Endothelial cell of umbilical vein (primary cell): ENCODE measurements at regions not wholly inside any gene's neighbourhood (a gene's known extent, or its start where the extent isn't known, plus 50 kb on each side); places are given as distances from the start of the nearest gene placed in this dataset.

ENCODE experiments used
- BruUV-seq: library from RNA; stranded (reverse); fragments of 400-500 nt; replicated peaks from 2 replicates; lab custom pipeline; 2021; lab: Mats Ljungman, UMichigan
- CTCF ChIA-PET: fragments of 300-600, 350-600 bp; sonication (Branson Sonifier 250); formaldehyde crosslinking; loops from one replicate; lab custom pipeline; 2021; ENCODE audit warnings: antibody characterized with exemption, inconsistent platforms; lab: Charles Lee
- POLR2A ChIA-PET: fragments of 300-600, 350-600 bp; sonication (Branson Sonifier 250); formaldehyde crosslinking; loops from one replicate; lab custom pipeline; 2021; ENCODE audit warnings: antibody characterized with exemption, inconsistent platforms; lab: Charles Lee
- DNase-seq: peaks from one replicate; pipeline ENCODE4 v3.0.0-alpha.2; 2011; ENCODE audit warnings: low read depth, low spot score
- FAIRE-seq: peaks from 2 replicates; lab custom pipeline; 2011; peaks lifted over from hg19 to GRCh38; lab: Jason Lieb, UNC
- H2AFZ ChIP-seq: 2 replicates; pipeline ENCODE4 v1.6.0; 2012; ENCODE audit warnings: low read depth, low read length, control low read depth, inconsistent platforms
- H3K27ac ChIP-seq: 2 replicates; pipeline ENCODE4 v1.5.1; 2011; ENCODE audit warnings: low read depth, mild to moderate bottlenecking, control low read depth, low read length, moderate library complexity; ENCODE audit not compliant: insufficient read depth
- H3K27me3 ChIP-seq, 2 experiments: 2 replicates each; pipeline versions ENCODE4 v1.6.0 to v1.6.1; 2011; ENCODE audit warnings: low read length in 2 of 2, mixed read lengths in 1 of 2; ENCODE audit not compliant: control insufficient read depth in 2 of 2, insufficient read depth in 2 of 2
- H3K36me3 ChIP-seq, 2 experiments: 2 replicates in 1 of 2; 3 replicates in 1 of 2; pipeline ENCODE4 v1.5.1; 2011; ENCODE audit warnings: low read length in 2 of 2, mild to moderate bottlenecking in 1 of 2, moderate library complexity in 1 of 2; ENCODE audit not compliant: control insufficient read depth in 2 of 2, insufficient read depth in 2 of 2; ENCODE audit errors: extremely low read depth in 1 of 2
- H3K4me1 ChIP-seq: 3 replicates; pipeline ENCODE4 v1.5.1; 2011; ENCODE audit warnings: mild to moderate bottlenecking, low read length; ENCODE audit not compliant: control insufficient read depth, insufficient read depth; ENCODE audit errors: extremely low read depth
- H3K4me2 ChIP-seq: 2 replicates; pipeline ENCODE4 v1.6.1; 2011; ENCODE audit warnings: low read length, control low read depth, mixed read lengths; ENCODE audit not compliant: insufficient read depth
- H3K4me3 ChIP-seq, 3 experiments: fragments of 200-600 bp in 1 of 3; sonication (generic), shearing (Covaris generic) in 1 of 3; replicated peaks in 1 of 3; 2 replicates each; pipeline ENCODE4 v1.5.1; 2011 to 2016; ENCODE audit warnings: control low read depth in 3 of 3, low read length in 3 of 3, mild to moderate bottlenecking in 2 of 3, inconsistent platforms in 1 of 3, low read depth in 1 of 3, moderate library complexity in 1 of 3; ENCODE audit not compliant: insufficient read depth in 1 of 3
- H3K79me2 ChIP-seq: 2 replicates; pipeline ENCODE4 v1.6.0; 2012; ENCODE audit warnings: low read length, inconsistent platforms; ENCODE audit not compliant: control insufficient read depth, insufficient read depth
- H3K9ac ChIP-seq: replicated peaks from 2 replicates; pipeline ENCODE3; 2011; ENCODE audit warnings: low read length, control low read depth; ENCODE audit not compliant: insufficient read depth; ENCODE audit errors: extremely low read depth
- H3K9me1 ChIP-seq: replicated peaks from 3 replicates; pipeline ENCODE4 v1.6.0; 2011; ENCODE audit warnings: mild to moderate bottlenecking, low read length; ENCODE audit not compliant: control insufficient read depth, insufficient read depth; ENCODE audit errors: extremely low read depth
- H3K9me3 ChIP-seq: replicated peaks from 2 replicates; pipeline ENCODE4 v1.5.1; 2012; ENCODE audit warnings: low read length, inconsistent platforms; ENCODE audit not compliant: control insufficient read depth, insufficient read depth
- H4K20me1 ChIP-seq: replicated peaks from 2 replicates; pipeline ENCODE3; 2011; ENCODE audit warnings: mild to moderate bottlenecking, low read length; ENCODE audit not compliant: control insufficient read depth, insufficient read depth; ENCODE audit errors: extremely low read depth
- EZH2 ChIP-seq: IDR thresholded peaks from 2 replicates; pipeline ENCODE4 v1.6.1; 2012; ENCODE audit warnings: borderline replicate concordance, low read depth, mild to moderate bottlenecking, moderate library complexity, low read length, inconsistent platforms; ENCODE audit not compliant: severe bottlenecking
- FOS ChIP-seq: IDR thresholded peaks from 2 replicates; pipeline ENCODE4 v1.6.1; 2011; ENCODE audit warnings: mild to moderate bottlenecking, low read length, moderate library complexity, borderline replicate concordance; ENCODE audit not compliant: insufficient read depth
- GATA2 ChIP-seq: IDR thresholded peaks from 2 replicates; pipeline ENCODE4 v1.7.0; 2011; ENCODE audit warnings: low read depth, mild to moderate bottlenecking, moderate library complexity, mixed read lengths, low read length; ENCODE audit not compliant: insufficient read length, insufficient read depth
- JUN ChIP-seq: IDR thresholded peaks from 2 replicates; pipeline ENCODE4 v1.6.1; 2011; ENCODE audit warnings: borderline replicate concordance, low read depth; ENCODE audit not compliant: insufficient read length, insufficient read depth
- MYC ChIP-seq: IDR thresholded peaks from one replicate; pipeline ENCODE4 v1.6.1; 2011; ENCODE audit warnings: mild to moderate bottlenecking, low read depth, low read length
- POLR2A ChIP-seq: IDR thresholded peaks from 2 replicates; pipeline ENCODE4 v1.6.1; 2012; ENCODE audit warnings: low read depth, mild to moderate bottlenecking, control low read depth, low read length
- POLR2AphosphoS5 ChIP-seq: IDR thresholded peaks from 2 replicates; pipeline ENCODE4 v1.6.1; 2012; ENCODE audit warnings: low read depth, mild to moderate bottlenecking, control low read depth, low read length, moderate library complexity; ENCODE audit not compliant: insufficient read depth
- dilution Hi-C: fragments of 300-500 bp; cut with MboI; formaldehyde crosslinking; loops from one replicate; pipeline ENCODE4 v1.15.0; 2019; ENCODE audit warnings: low sequenced_read_pairs; ENCODE audit not compliant: extremely low pct_ligation_motif_present
- intact Hi-C: fragments of 100-400 bp; cut with micrococcal nuclease; formaldehyde crosslinking; loops from one replicate; pipeline ENCODE4 v1.10.0; 2022
- TF ChIP-seq, protein P1 (sequence below): IDR thresholded peaks from 2 replicates; pipeline ENCODE4 v1.6.1; 2011; ENCODE audit not compliant: insufficient read depth, insufficient read length
- TF ChIP-seq, protein P2 (sequence below), 2 donors: IDR thresholded peaks; 1 replicate in 1 of 2; 2 replicates in 1 of 2; pipeline ENCODE4 v1.5.1; 2011; ENCODE audit warnings: low read length in 2 of 2, mild to moderate bottlenecking in 2 of 2, moderate library complexity in 2 of 2, control low read depth in 1 of 2, inconsistent platforms in 1 of 2, low read depth in 1 of 2; ENCODE audit not compliant: insufficient read depth in 1 of 2; ENCODE audit errors: extremely low read depth in 1 of 2

DNA sequence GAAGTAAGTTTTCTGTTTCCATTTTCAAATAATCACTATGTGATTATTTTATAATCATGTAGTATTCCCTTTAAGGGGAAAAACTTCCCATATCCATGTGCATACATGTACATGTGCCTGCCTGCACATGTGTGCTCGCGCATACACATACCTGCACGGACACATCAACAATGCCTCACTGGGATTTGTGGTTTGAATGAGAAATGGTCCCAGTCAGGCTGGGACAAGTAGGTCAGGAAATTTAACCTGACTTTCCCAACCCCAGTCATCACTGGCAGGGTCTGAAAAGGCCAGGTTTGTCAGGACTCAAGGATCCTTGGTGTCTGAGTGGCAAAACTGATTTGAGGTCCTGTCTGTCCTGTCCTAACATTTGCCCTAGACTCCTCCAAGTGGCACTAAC, 109.3 kb upstream of the MRPS22 start:
- H3K27ac ChIP-seq = no peak overlapping the region
- intact Hi-C loops = no loop called here
- H3K4me2 ChIP-seq = no peak overlapping the region
- dilution Hi-C loops = no loop called here
- ChIA-PET CTCF (no interaction called here), POLR2A (no interaction called here)
- H3K27me3 ChIP-seq = no peaks in the 10 kb centered on the region
- FAIRE-seq (no peak), DNase-seq (no peak)
- H3K9me3 ChIP-seq = no peaks in the 10 kb centered on the region
- no peaks in the 10 kb centered on the region for H3K4me1 ChIP-seq
- H2AFZ ChIP-seq = no peak overlapping the region
- no TSS peak for BruUV-seq
- H3K4me3 ChIP-seq = no peak overlapping the region
- no peaks in the 10 kb centered on the region for H3K79me2 ChIP-seq
- no peaks in the 10 kb centered on the region for H3K36me3 ChIP-seq
- no peaks in the 10 kb centered on the region for H4K20me1 ChIP-seq
- H3K9ac ChIP-seq = no peak overlapping the region
- TF ChIP-seq POLR2AphosphoS5 (no peak), MYC (no peak), EZH2 (no peak), JUN (no peak), FOS (no peak), POLR2A (no peak), GATA2 (no peak)
- TF ChIP-seq, protein P1, sequence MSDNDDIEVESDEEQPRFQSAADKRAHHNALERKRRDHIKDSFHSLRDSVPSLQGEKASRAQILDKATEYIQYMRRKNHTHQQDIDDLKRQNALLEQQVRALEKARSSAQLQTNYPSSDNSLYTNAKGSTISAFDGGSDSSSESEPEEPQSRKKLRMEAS = no peak
- TF ChIP-seq, protein P2, sequence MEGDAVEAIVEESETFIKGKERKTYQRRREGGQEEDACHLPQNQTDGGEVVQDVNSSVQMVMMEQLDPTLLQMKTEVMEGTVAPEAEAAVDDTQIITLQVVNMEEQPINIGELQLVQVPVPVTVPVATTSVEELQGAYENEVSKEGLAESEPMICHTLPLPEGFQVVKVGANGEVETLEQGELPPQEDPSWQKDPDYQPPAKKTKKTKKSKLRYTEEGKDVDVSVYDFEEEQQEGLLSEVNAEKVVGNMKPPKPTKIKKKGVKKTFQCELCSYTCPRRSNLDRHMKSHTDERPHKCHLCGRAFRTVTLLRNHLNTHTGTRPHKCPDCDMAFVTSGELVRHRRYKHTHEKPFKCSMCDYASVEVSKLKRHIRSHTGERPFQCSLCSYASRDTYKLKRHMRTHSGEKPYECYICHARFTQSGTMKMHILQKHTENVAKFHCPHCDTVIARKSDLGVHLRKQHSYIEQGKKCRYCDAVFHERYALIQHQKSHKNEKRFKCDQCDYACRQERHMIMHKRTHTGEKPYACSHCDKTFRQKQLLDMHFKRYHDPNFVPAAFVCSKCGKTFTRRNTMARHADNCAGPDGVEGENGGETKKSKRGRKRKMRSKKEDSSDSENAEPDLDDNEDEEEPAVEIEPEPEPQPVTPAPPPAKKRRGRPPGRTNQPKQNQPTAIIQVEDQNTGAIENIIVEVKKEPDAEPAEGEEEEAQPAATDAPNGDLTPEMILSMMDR (IDR thresholded peaks at IDR 0.05; ENCODE audit: extremely low read depth in 1 of 2, insufficient read depth in 1 of 2, low read depth in 1 of 2, low read length in 2 of 2) = no peak
- H3K9me1 ChIP-seq = no peaks in the 10 kb centered on the region
